ENCODE measurements at regions not wholly inside any gene's neighbourhood (a gene's known extent, or its start where the extent isn't known, plus 50 kb on each side); places are given as distances from the start of the nearest gene placed in this dataset.

- no peak for DNase-seq
Measured at GRCh38 chr4:23166919-23167318, 474.2 kb downstream of the GBA3 start.

DNA sequence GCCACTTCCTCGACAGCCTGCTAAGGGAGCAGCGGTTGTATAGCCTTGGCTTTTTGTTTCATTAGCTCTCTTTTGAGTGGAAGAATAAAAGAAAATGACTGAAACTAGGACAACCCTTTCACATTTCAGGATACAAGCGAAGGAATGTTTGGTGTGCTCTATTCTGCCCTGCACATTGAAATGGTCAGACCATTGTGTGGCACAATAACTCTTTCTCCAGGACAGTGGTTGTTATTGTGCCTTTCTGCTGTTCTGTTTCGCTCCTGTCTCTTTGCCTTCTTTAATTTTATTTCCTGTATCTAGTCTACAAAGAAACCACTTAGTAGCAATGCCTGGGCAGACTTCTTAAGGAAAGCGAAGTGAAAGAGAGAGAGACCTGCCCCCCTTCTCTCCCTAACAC is 473.7 kb downstream of the GBA3 start:
- no peak for DNase-seq

GRCh38 chr4:23165669-23166068 is 472.9 kb downstream of the GBA3 start:
- no peak for DNase-seq

GRCh38 chr4:23163647-23164436 is 471.1 kb downstream of the GBA3 start:
- no peak for DNase-seq

- no peak for DNase-seq
Measured at GRCh38 chr4:23162275-23162674, 469.5 kb downstream of the GBA3 start.

DNA sequence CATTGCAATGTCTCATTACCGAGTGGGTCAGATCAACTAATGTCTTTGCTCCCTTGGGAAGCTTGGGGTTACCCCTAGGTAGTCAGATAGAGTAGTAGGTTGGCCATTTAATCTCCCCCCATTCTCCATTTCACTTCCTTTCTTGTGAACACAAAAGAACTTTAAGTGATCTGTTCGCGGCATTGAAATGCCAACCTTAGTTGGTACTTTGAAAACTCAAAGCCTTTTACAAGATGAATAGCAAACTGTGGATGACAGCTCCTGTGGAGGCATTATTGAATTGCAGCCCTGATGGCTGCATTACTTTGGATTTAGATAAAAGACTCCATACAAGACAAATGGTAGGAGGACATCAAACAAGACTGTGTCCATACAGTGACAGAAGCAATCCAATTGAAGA is 469.1 kb downstream of the GBA3 start:
- DNase-seq = no peak

DNA sequence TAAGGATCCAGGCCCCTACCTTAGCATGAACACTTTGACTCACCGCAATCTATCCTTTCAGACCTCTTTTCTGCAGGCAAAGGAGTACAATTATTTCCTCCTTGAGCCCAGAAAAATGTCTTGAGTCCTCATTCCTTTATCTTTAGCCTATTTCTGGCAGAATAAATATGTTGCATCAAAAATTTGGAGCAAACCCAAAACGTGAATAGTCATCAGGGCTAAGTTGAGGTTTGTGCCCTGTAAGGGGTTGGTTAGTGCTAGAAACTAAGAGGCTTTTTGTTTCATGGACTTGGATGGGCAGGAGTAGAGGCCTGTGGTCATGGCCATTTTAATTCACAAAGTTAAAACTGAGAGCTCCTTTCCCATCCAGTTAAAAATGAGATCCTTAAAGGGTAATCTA is 460.3 kb downstream of the GBA3 start:
- DNase-seq = no peak

DNA sequence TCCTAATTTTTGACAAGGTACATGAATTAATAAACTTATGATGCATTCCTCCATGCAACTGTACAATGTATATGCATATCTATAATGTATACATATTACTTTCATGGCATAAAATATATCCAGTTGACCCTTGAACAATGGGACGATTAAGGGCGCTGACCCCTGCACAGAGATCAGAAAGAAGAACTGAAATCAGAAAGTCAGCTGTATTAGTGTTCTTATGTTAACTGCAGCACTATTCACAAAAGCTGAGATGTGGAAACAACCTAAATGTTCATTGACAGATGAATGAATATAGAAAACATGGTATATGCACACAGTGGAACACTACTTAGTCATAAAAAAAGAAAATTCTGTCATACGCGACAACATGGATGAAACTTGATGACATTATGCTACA is 457.1 kb downstream of the GBA3 start:
- DNase-seq = no peak

GRCh38 chr4:23144707-23145106 is 452.0 kb downstream of the GBA3 start:
- DNase-seq = no peak

GRCh38 chr4:23135792-23136645 is 443.3 kb downstream of the GBA3 start:
- peak; percentile 26 to 56 (median 44) for DNase-seq

- no peak for DNase-seq
Measured at GRCh38 chr4:23134331-23134730, 441.6 kb downstream of the GBA3 start.

- DNase-seq = no peak
Measured at GRCh38 chr4:23130845-23131244, 438.1 kb downstream of the GBA3 start.

GRCh38 chr4:23125118-23125517 is 432.4 kb downstream of the GBA3 start:
- DNase-seq = no peak

DNA sequence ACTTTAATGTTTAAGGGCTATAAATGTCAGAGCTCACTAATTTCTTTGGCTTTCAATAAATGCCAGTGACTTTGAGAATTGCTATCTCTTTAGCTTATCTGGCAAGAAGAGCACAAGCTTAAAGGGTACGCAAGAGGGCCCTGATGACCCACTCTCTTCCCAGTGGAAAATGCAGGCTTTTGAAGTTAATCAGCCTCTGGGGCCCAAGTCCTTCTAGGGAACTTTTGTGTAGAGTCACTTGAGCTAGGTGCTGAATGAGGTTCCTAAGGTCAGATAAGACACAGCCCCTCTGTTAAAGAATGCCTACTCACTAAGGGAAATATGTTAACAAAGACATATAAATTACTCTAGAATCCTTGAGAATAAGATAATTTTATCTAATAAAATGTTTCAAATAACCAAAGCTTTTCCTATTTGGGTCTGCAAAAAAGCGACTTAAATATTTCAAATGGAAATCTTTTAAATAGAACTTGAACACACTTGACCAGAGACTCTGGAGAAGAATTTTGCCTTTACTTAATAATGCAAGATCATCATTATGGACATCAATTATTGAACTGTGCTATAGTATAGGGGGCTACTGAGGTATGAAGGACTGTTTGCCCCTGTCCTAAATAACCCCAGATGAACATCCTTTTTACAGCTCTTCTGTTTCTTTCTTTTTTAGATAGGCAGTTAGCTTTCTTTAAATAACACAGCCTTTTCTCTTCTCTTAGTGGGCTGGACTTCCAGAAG is 430.1 kb downstream of the GBA3 start:
- no peak for DNase-seq

GRCh38 chr4:23120374-23120773 is 427.6 kb downstream of the GBA3 start:
- no peak for DNase-seq

DNA sequence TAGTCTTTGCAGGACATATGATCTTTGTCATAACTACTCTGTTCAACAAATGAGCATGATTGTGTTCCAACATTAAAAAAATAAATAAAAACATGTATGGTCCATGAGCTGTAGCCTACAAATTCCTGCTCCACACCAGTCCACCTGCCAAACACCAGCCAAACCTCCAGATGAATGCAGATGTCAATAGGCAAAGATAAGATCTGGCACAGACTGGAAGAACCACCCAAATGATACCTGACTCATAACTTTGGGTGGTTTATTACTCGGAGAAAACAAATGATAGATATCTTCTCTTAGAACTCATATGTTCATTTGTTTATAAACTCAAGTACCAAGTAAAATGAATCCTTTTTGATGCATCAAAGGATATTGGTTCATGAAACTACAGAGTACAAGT is 425.1 kb downstream of the GBA3 start:
- DNase-seq = no peak

DNA sequence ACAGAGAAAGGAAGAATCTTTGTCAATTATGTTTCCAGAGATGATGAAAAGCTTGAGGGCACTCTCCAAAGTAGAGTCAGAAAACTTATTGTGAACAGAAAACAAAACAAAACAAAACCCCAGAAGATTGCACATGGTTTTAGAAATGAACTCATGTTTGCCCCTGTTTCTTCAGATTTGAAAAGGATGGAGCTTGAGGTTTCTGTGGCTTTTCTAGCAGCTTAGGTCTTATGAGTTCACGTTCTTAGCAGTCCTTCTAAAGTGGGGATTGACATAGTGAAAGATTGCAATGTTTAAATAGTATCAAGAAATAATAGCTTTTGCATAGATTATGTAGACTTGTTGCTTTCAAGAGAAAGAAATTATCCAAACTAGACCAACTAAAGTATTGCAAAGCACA is 421.8 kb downstream of the GBA3 start:
- DNase-seq = no peak

DNA sequence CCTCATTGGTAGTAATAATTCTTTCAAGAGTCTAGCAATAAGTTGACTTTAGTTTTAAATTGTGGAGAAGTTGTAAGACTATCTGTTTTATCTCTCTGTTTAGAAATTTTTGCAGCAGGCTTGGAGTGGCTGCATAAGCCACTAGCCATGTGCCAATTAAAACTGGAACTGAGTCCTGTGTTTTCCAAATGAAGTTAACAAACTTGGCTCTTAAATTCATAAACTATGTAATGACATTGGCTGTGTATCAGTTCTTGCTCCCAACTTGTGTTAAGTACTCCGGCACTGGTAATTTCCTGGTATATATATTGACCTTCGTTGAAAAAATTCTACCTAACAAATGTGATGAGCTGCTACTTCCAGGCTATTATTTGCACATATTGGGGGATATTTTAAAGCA is 420.4 kb downstream of the GBA3 start:
- DNase-seq = no peak

DNA sequence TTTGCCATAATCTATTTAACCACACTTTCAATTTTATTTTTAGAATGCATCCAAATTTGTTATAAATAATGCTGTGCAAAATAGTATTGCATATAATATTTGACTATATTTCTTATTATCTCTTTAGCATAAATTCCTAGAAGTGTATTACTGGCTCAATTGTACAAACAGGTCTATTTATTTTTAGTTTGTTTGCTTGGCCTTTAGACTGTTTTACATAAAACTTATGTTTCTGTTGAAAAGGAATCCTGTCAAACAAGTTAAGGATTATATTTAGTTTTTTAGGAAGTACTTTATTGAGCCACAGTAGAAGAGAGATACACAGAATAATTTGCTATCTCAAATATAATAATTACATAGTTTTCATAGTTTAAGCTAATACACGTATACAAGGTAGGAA is 413.8 kb downstream of the GBA3 start:
- DNase-seq = no peak

DNA sequence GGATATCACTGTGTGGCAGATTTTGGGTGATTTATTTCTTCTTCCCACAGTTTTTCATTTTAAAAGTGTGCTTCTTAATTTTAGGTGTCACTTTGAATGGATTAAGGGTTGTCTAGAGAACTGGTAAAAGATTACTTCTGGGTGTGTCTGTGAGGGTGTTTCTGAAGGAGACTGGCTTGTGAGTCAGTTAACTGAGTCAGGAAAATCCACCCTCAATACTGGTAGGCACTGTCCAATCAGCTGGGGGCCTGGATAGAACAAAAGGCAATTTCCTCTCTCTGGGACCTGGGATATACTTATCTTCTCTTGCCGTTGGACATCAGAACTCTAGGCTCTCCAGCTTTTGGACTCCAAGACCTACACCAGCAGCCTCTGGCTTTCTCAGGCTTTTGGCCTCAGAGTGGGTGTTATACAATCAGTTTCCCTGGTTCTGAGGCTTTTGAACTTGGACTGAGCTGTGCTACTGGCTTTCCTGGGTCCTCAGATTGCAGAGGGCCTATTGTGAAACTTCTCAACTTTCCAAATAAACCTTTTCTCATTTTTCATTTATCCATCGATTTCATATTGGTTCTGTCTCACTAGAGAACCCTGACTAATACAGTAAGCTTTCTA is 413.1 kb downstream of the GBA3 start:
- DNase-seq = no peak

DNA sequence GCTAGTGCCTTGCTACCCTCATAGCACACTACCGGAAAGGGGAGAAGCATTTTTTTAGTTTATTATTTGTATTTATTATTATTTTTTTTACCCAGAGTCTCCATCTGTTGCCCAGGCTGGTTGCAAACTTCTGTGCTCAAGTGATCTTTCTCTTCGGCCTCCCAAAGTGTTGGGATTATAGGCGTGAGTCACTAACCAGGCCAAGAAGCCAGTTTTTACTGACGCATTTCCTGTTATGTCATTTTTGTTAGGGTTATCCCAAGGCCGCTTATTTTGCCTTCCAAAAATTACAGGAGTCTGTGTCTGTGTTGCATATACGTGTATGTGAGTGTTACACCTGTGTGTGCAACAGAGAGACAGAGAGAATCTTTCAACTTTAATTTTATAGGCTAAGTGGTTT is 404.5 kb downstream of the GBA3 start:
- peak in 1 of 3 donors; percentile 12 for DNase-seq

- peak in 1 of 3 donors; percentile 0 for DNase-seq
Measured at GRCh38 chr4:23091711-23092110, 399.0 kb downstream of the GBA3 start.
